SK-N-SH (cell line): ENCODE measurements at regions not wholly inside any gene's neighbourhood (a gene's known extent, or its start where the extent isn't known, plus 50 kb on each side); places are given as distances from the start of the nearest gene placed in this dataset.

Experiments
- CTCF ChIA-PET: fragments of 300-600, 350-600 bp; formaldehyde crosslinking; extraction: SDS; loops from one replicate; lab custom pipeline; 2021; lab: Yijun Ruan, JAX
- POLR2A ChIA-PET: fragments of 350-600 bp; sonication (Branson Sonifier 250); formaldehyde crosslinking; extraction: SDS; loops from one replicate; lab custom pipeline; 2020; ENCODE audit warnings: antibody characterized with exemption, inconsistent platforms; lab: Yijun Ruan, JAX
- DNase-seq: peaks from one replicate; pipeline ENCODE4 v3.0.0; 2012
- H2AFZ ChIP-seq: fragments of 200-600 bp; sonication (generic); 2 replicates; pipeline ENCODE4 v1.8.1; 2016; ENCODE audit warnings: antibody characterized with exemption, mild to moderate bottlenecking, low read depth
- H3F3A ChIP-seq: fragments of 200-600 bp; sonication (generic); replicated peaks from 2 replicates; pipeline ENCODE3; 2016; ENCODE audit warnings: antibody characterized with exemption, mild to moderate bottlenecking; ENCODE audit not compliant: insufficient read depth
- H3K27ac ChIP-seq, 2 experiments: fragments of 200-500 bp in 1 of 2; fragments of 200-600 bp in 1 of 2; sonication (Bioruptor generic) in 1 of 2; sonication (generic), shearing (Covaris generic) in 1 of 2; 2 replicates each; pipeline versions ENCODE4 v1.5.1 to v1.6.1; 2014 to 2016; ENCODE audit warnings: low read depth in 2 of 2, inconsistent platforms in 1 of 2, low read length in 1 of 2, mild to moderate bottlenecking in 1 of 2, mixed read lengths in 1 of 2
- H3K27me3 ChIP-seq: fragments of 200-600 bp; sonication (generic), shearing (Covaris generic); 2 replicates; pipeline ENCODE4 v1.6.1; 2016; ENCODE audit warnings: mixed run types; ENCODE audit not compliant: insufficient read depth
- H3K36me3 ChIP-seq, 2 experiments: fragments of 200-500 bp in 1 of 2; fragments of 200-600 bp in 1 of 2; sonication (Bioruptor generic) in 1 of 2; sonication (generic) in 1 of 2; replicated peaks in 1 of 2; 2 replicates each; pipeline versions ENCODE3 to v1.5.1; 2014 to 2016; ENCODE audit warnings: low read length in 1 of 2, mild to moderate bottlenecking in 1 of 2; ENCODE audit not compliant: insufficient read depth in 2 of 2, control insufficient read depth in 1 of 2
- H3K4me1 ChIP-seq, 2 experiments: fragments of 200-500 bp in 1 of 2; fragments of 200-600 bp in 1 of 2; sonication (Bioruptor generic) in 1 of 2; sonication (generic), shearing (Covaris generic) in 1 of 2; 2 replicates each; pipeline versions ENCODE4 v1.5.1 to v1.6.1; 2014 to 2016; ENCODE audit warnings: low read depth in 1 of 2, low read length in 1 of 2, mixed run types in 1 of 2; ENCODE audit not compliant: insufficient read depth in 2 of 2, control insufficient read depth in 1 of 2
- H3K4me2 ChIP-seq: fragments of 200-600 bp; sonication (generic), shearing (Covaris generic); 2 replicates; pipeline ENCODE4 v1.6.1; 2017; ENCODE audit warnings: mixed run types
- H3K4me3 ChIP-seq, 2 experiments: fragments of 200-500 bp in 1 of 2; fragments of 200-600 bp in 1 of 2; sonication (Bioruptor generic) in 1 of 2; sonication (generic), shearing (Covaris generic) in 1 of 2; 2 replicates each; pipeline versions ENCODE4 v1.5.1 to v1.8.1; 2014 to 2016; ENCODE audit warnings: low read depth in 2 of 2, inconsistent platforms in 1 of 2, low read length in 1 of 2, mild to moderate bottlenecking in 1 of 2, mixed read lengths in 1 of 2, moderate library complexity in 1 of 2
- H3K79me2 ChIP-seq: fragments of 200-600 bp; sonication (generic); 2 replicates; pipeline ENCODE4 v1.8.1; 2017; ENCODE audit warnings: mild to moderate bottlenecking; ENCODE audit not compliant: insufficient read depth
- H3K9ac ChIP-seq: fragments of 200-600 bp; sonication (generic); 2 replicates; pipeline ENCODE4 v1.6.1; 2017; ENCODE audit warnings: mixed run types
- H3K9me2 ChIP-seq: fragments of 200-600 bp; sonication (generic); 2 replicates; pipeline ENCODE4 v1.6.1; 2017; ENCODE audit warnings: mixed run types
- H3K9me3 ChIP-seq: fragments of 200-600 bp; sonication (generic); 2 replicates; pipeline ENCODE4 v1.6.1; 2017; ENCODE audit warnings: mixed run types, mild to moderate bottlenecking, moderate library complexity
- H4K20me1 ChIP-seq: fragments of 200-600 bp; sonication (generic); 2 replicates; pipeline ENCODE4 v1.6.1; 2017; ENCODE audit warnings: mild to moderate bottlenecking, mixed run types; ENCODE audit not compliant: insufficient read depth
- CTCF ChIP-seq: fragments of 200-600 bp; sonication (generic); IDR thresholded peaks from 2 replicates; pipeline ENCODE4 v1.6.1; 2017; ENCODE audit warnings: antibody characterized with exemption, mild to moderate bottlenecking, moderate library complexity
- FOXJ3 ChIP-seq: sonication (generic); formaldehyde crosslinking; IDR thresholded peaks from 2 replicates; pipeline ENCODE4 v1.5.1; 2020; ENCODE audit warnings: mild to moderate bottlenecking, missing genetic modification reagents
- FOXM1 ChIP-seq: IDR thresholded peaks from 2 replicates; pipeline ENCODE4 v1.4.0; 2012; ENCODE audit warnings: low read depth, mild to moderate bottlenecking
- GABPA ChIP-seq: IDR thresholded peaks from 2 replicates; pipeline ENCODE4 v1.4.0; 2012; ENCODE audit warnings: low read depth, mild to moderate bottlenecking
- GATA2 ChIP-seq: sonication (generic); formaldehyde crosslinking; IDR thresholded peaks from 2 replicates; pipeline ENCODE4 v1.5.0; 2020; ENCODE audit warnings: mild to moderate bottlenecking, missing genetic modification reagents
- MAX ChIP-seq: IDR thresholded peaks from 2 replicates; pipeline ENCODE4 v1.4.0; 2012; ENCODE audit warnings: low read depth
- NRF1 ChIP-seq: IDR thresholded peaks from 2 replicates; pipeline ENCODE4 v1.6.1; 2012; ENCODE audit warnings: low read depth, mild to moderate bottlenecking, low read length
- RAD21 ChIP-seq: IDR thresholded peaks from 2 replicates; pipeline ENCODE4 v1.6.1; 2012; ENCODE audit warnings: mild to moderate bottlenecking, low read length
- REST ChIP-seq: IDR thresholded peaks from 2 replicates; pipeline ENCODE4 v1.6.1; 2012; ENCODE audit warnings: mild to moderate bottlenecking, low read depth, low read length, moderate library complexity
- RXRA ChIP-seq: IDR thresholded peaks from 2 replicates; pipeline ENCODE4 v1.4.0; 2012; ENCODE audit warnings: low read depth, mild to moderate bottlenecking, borderline replicate concordance
- TAF1 ChIP-seq: IDR thresholded peaks from 2 replicates; pipeline ENCODE4 v1.6.1; 2012; ENCODE audit warnings: low read depth, mild to moderate bottlenecking, low read length, moderate library complexity, borderline replicate concordance
- TCF12 ChIP-seq: IDR thresholded peaks from 2 replicates; pipeline ENCODE4 v1.4.0; 2012
- TEAD4 ChIP-seq: IDR thresholded peaks from 2 replicates; pipeline ENCODE4 v1.4.0; 2012; ENCODE audit warnings: mild to moderate bottlenecking, borderline replicate concordance; ENCODE audit not compliant: insufficient read depth
- WGBS: methylation state at CpG from one replicate; pipeline ENCODE4 v1.1.6; 2017; ENCODE audit warnings: low lambda C conversion rate; 5-methylcytosine and 5-hydroxymethylcytosine counted together
- TF ChIP-seq, protein P1 (sequence below): IDR thresholded peaks from 2 replicates; pipeline ENCODE4 v1.4.0; 2012; ENCODE audit warnings: low read depth, borderline replicate concordance
- TF ChIP-seq, protein P2 (sequence below): IDR thresholded peaks from 2 replicates; pipeline ENCODE4 v1.4.0; 2012; ENCODE audit warnings: low read depth, borderline replicate concordance
- TF ChIP-seq, protein P3 (sequence below): fragments of 150-350 bp; IDR thresholded peaks from 2 replicates; pipeline ENCODE4 v1.6.1; 2017; ENCODE audit warnings: antibody characterized with exemption, low read length, low read depth, borderline replicate concordance

GRCh38 chr5:164959761-164960160 lies 1454.3 kb downstream of the MAT2B start:
- no peak overlapping the region for H3K9ac ChIP-seq
- no peak for DNase-seq
- H3K27ac ChIP-seq: no peak overlapping the region
- no peaks in the 10 kb centered on the region for H3K9me3 ChIP-seq
- no peak overlapping the region for H2AFZ ChIP-seq
- no peaks in the 10 kb centered on the region for H3K79me2 ChIP-seq
- no peak overlapping the region for H3K4me3 ChIP-seq
- 25% methylated on average over 4 of the region's 4 CpGs for WGBS
- ChIA-PET CTCF (interaction anchor here (0.6 to 1.1 kb wide), 2 partner anchors 12 to 644 kb away, joined by 3 to 6 read pairs; no protein-coding TSS in a partner anchor), POLR2A (no interaction called here)
- no peaks in the 10 kb centered on the region for H3K27me3 ChIP-seq
- TF ChIP-seq, protein P1, sequence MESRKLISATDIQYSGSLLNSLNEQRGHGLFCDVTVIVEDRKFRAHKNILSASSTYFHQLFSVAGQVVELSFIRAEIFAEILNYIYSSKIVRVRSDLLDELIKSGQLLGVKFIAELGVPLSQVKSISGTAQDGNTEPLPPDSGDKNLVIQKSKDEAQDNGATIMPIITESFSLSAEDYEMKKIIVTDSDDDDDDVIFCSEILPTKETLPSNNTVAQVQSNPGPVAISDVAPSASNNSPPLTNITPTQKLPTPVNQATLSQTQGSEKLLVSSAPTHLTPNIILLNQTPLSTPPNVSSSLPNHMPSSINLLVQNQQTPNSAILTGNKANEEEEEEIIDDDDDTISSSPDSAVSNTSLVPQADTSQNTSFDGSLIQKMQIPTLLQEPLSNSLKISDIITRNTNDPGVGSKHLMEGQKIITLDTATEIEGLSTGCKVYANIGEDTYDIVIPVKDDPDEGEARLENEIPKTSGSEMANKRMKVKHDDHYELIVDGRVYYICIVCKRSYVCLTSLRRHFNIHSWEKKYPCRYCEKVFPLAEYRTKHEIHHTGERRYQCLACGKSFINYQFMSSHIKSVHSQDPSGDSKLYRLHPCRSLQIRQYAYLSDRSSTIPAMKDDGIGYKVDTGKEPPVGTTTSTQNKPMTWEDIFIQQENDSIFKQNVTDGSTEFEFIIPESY: no peak
- TF ChIP-seq TEAD4 (no peak), RXRA (no peak), FOXJ3 (CRISPR knock-in tag) (no peak), RAD21 (no peak), TCF12 (no peak), GATA2 (CRISPR knock-in tag) (no peak), CTCF (no peak), MAX (no peak), FOXM1 (no peak), TAF1 (no peak), GABPA (no peak), REST (no peak), NRF1 (no peak)
- TF ChIP-seq, protein P2, sequence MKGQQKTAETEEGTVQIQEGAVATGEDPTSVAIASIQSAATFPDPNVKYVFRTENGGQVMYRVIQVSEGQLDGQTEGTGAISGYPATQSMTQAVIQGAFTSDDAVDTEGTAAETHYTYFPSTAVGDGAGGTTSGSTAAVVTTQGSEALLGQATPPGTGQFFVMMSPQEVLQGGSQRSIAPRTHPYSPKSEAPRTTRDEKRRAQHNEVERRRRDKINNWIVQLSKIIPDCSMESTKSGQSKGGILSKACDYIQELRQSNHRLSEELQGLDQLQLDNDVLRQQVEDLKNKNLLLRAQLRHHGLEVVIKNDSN: no peak
- TF ChIP-seq, protein P3, sequence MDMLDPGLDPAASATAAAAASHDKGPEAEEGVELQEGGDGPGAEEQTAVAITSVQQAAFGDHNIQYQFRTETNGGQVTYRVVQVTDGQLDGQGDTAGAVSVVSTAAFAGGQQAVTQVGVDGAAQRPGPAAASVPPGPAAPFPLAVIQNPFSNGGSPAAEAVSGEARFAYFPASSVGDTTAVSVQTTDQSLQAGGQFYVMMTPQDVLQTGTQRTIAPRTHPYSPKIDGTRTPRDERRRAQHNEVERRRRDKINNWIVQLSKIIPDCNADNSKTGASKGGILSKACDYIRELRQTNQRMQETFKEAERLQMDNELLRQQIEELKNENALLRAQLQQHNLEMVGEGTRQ: no peak
- no peaks in the 10 kb centered on the region for H3K9me2 ChIP-seq
- no peak overlapping the region for H3K4me2 ChIP-seq
- H4K20me1 ChIP-seq: no peaks in the 10 kb centered on the region
- H3F3A ChIP-seq: no peaks in the 10 kb centered on the region
- H3K36me3 ChIP-seq: no peaks in the 10 kb centered on the region
- no peaks in the 10 kb centered on the region for H3K4me1 ChIP-seq
